Aorta (tissue), 5 donors: ENCODE measurements at regions not wholly inside any gene's neighbourhood (a gene's known extent, or its start where the extent isn't known, plus 50 kb on each side); places are given as distances from the start of the nearest gene placed in this dataset.

ENCODE experiments used
- ATAC-seq: fragments of 200-7000 bp; cut with Tn5 transposase; one replicate; pipeline ENCODE4 v1.9.1; 2022; ENCODE audit warnings: moderate library complexity; ENCODE audit not compliant: low FRiP score
- DNase-seq, 2 donors: peaks; one replicate each; pipeline ENCODE4 v3.0.0-alpha.2; 2020
- H3K27ac ChIP-seq, 2 donors: one replicate each; pipeline ENCODE4 v1.5.1; 2013; ENCODE audit warnings: low read length in 2 of 2, mild to moderate bottlenecking in 2 of 2, moderate library complexity in 2 of 2, control low read depth in 1 of 2, inconsistent platforms in 1 of 2, low read depth in 1 of 2
- H3K27me3 ChIP-seq, 2 donors: one replicate each; pipeline ENCODE4 v1.6.1; 2013; ENCODE audit warnings: control low read depth in 1 of 2, low read length in 1 of 2, mild to moderate bottlenecking in 1 of 2, moderate library complexity in 1 of 2; ENCODE audit not compliant: insufficient read depth in 2 of 2, control insufficient read depth in 1 of 2
- H3K36me3 ChIP-seq, 2 donors: one replicate each; pipeline ENCODE4 v1.6.1; 2013; ENCODE audit warnings: control low read depth in 1 of 2, low read length in 1 of 2, mild to moderate bottlenecking in 1 of 2; ENCODE audit not compliant: insufficient read depth in 2 of 2, control insufficient read depth in 1 of 2
- H3K4me1 ChIP-seq, 2 donors: one replicate each; pipeline ENCODE4 v1.6.1; 2013; ENCODE audit warnings: low read length in 2 of 2, control low read depth in 1 of 2, mild to moderate bottlenecking in 1 of 2, moderate library complexity in 1 of 2; ENCODE audit not compliant: insufficient read depth in 2 of 2, control insufficient read depth in 1 of 2
- H3K4me3 ChIP-seq, 2 donors: one replicate each; pipeline ENCODE4 v1.5.1; 2013; ENCODE audit warnings: low read length in 2 of 2, control low read depth in 1 of 2, mild to moderate bottlenecking in 1 of 2
- H3K9me3 ChIP-seq: one replicate; pipeline ENCODE4 v1.6.1; 2013; ENCODE audit warnings: mild to moderate bottlenecking, low read length; ENCODE audit not compliant: control insufficient read depth
- WGBS, 2 donors: extraction: QIAGEN DNeasy Blood & Tissue Kit; methylation state at CpG; one replicate each; pipeline ENCODE4 v1.1.7; 2013; 5-methylcytosine and 5-hydroxymethylcytosine counted together
- intact Hi-C, 2 donors: fragments of 100-400 bp; cut with DNase I; formaldehyde crosslinking; loops; one replicate each; pipeline versions ENCODE4 v1.14.2 to v1.15.0; 2022
- donor health status: healthy with polysubstance abuse.
- donor health status: Bipolar disorder and iron deficiency.
- donor health status: DM: no; HTN: no; CAD: no.
- donor health status: DM: no; HTN: no; CAD: no.
- donor health status: DM: yes; HTN: yes; CAD: no.

DNA sequence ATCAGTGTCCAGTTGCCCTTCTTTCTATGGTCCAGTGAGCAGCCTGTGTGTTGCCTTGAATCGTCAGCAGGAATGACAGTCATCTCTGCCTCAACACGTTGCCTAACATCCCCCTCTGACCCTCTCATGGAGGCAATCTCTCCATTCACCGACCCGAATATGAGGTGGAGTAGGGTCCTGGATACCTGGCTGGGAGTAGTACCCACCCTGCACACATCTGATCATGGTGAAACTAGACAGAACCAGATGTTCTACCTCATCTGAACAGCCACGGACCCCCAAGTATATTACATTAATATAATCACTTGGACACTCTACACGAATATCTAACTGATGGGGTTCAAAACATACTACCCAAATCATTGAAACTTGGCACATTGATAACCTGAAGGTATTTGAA is 77.0 kb upstream of the COL21A1 start:
- H3K27ac ChIP-seq: no peak overlapping the region
- no peaks in the 10 kb centered on the region for H3K27me3 ChIP-seq
- ATAC-seq (no peak), DNase-seq (no peak)
- no peak overlapping the region for H3K4me3 ChIP-seq
- WGBS, 2 donors: 41 to 42% methylated on average over 6 of the region's 6 CpGs
- no peaks in the 10 kb centered on the region for H3K4me1 ChIP-seq
- no peaks in the 10 kb centered on the region for H3K9me3 ChIP-seq
- intact Hi-C loops: no loop called here
- no peaks in the 10 kb centered on the region for H3K36me3 ChIP-seq

DNA sequence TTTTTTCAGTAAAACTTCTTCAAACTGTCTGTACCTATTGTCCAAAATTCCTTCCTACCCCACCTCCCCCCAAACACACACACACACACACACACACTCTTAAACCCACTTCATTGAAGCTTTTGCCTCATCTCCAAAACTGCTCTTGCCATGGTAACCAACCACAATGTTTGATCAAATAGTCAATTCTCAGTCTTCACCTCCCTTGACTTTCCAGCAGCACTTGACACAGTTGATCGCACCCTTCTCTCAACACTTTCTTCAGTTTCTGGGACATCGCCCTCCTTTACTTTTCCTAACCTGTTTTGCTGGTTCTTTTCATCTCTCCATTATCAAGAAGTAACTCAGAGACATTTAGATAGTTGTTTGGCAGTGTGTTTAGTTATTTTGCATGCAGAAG is 71.5 kb upstream of the COL21A1 start:
- intact Hi-C loops: no loop called here
- ATAC-seq (no peak), DNase-seq (no peak)
- H3K27ac ChIP-seq: no peak overlapping the region
- H3K4me1 ChIP-seq: no peaks in the 10 kb centered on the region
- H3K27me3 ChIP-seq: no peaks in the 10 kb centered on the region
- H3K4me3 ChIP-seq: no peak overlapping the region
- 94 to 98% methylated on average over 2 of the region's 2 CpGs for WGBS, 2 donors
- H3K9me3 ChIP-seq: no peaks in the 10 kb centered on the region
- no peaks in the 10 kb centered on the region for H3K36me3 ChIP-seq

DNA sequence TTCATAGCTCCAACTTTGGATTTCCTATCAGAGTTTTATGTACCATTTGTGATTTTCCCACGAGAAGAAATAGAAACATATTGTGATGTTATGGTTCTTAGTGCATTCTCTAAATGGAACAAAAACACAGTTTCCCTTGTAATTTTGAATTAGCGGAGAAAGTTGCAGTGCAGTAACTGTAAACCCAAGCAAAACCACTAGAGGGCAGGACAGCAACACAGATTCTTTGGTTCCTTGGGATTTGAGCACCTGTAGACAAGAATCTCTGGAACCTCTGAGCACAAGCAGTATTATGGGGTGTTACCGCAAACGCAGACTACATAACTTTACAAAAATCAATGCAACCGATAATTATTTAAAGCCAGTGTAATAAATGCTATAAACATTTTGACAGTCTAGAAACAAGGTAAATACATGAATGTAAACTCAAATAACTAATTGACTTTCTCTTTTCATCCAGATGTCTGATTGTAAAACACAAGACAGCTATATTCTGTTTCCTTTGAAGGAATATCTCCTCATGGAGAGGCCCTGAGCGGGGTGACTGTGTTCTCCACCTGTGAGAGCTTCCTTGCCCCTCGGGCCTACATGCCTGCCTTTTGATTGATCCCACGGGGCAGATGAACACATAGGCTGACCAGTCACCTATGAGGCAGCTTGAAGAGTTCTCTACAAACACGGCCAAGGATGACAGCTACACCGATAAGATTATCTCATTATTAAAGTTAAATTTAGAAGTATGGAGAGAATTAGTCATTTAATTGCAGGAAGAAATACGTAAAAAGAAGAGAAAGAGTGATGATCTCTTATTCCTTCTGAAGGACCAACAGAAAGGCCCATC is 67.5 kb upstream of the COL21A1 start:
- ATAC-seq (no peak), DNase-seq (no peak)
- Histone ChIP-seq H3K27me3 (no peaks in the 10 kb centered on the region), H3K9me3 (no peaks in the 10 kb centered on the region), H3K36me3 (no peaks in the 10 kb centered on the region), H3K4me1 (no peaks in the 10 kb centered on the region), H3K27ac (no peak overlapping the region), H3K4me3 (no peak overlapping the region)
- intact Hi-C loops: no loop called here
- WGBS, 2 donors: 63 to 66% methylated on average over 11 of the region's 11 CpGs

DNA sequence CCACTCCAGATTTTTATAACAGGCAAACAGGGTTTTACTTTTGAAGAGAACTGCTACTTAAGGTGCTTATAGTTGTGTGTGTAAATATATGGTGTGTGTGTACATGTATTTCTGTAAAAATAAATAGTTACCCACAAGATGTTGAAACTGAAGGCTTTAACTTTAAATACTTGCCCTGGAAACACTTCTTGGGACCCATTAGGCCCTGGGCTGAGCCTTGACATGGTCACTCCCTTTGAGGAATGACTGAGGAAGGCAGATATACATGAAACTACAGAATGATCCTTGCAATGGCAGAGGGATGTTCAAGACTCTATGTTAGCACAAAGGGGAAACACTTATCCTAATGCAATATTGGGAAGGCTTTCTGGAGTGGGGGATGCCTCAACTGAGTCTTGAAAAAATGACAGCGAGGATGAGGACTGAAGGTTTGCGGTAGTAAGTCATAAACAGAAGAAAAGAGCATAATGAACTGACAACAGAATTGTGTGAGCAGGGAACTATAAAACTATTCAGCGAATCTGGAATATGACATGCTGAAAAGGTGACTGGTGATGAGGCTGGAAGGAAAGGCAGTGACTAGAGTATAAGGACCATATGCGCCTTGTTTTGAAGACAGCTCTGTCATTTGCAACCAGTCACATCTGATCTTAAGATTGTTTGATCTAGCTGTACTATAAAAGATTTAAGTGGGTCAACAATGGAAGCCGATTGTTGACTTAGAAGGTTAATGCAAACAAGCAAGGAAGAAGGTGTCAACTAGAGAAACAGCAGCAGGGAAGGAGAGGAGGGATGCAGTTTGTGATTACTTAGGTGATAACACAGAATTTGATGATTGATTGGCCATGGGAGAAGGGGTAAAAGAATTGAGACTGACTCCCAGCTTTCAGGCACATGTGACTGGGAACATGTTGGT is 64.4 kb upstream of the COL21A1 start:
- no peak for DNase-seq
- no peaks in the 10 kb centered on the region for H3K36me3 ChIP-seq
- H3K27me3 ChIP-seq: no peaks in the 10 kb centered on the region
- no peak overlapping the region for H3K27ac ChIP-seq
- no peak overlapping the region for H3K4me3 ChIP-seq
- no peak for ATAC-seq
- no peaks in the 10 kb centered on the region for H3K9me3 ChIP-seq
- H3K4me1 ChIP-seq: no peaks in the 10 kb centered on the region
- 89 to 90% methylated on average over 5 of the region's 5 CpGs for whole genome bisulfite sequencing, 2 donors
- intact Hi-C loops: no loop called here

DNA sequence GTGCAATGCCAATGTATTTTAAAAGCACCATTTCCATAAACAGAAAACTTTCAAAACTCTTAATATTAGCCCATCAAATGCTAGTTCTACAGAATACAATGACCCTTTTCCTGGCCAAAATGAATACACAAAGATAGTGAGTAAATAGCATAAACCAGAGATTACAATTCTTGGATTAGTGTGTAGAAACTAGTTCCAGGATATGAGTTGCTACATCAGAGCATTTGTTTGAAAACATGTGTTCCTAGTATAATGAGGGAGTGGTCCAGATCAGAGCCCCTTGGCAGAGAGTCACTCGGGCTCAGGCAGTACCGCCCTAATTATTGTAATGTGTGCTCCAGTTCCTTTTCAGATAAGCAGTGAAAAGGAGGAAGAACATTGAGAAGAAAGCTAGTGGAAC is 63.7 kb upstream of the COL21A1 start:
- Histone ChIP-seq H3K27ac (no peak overlapping the region), H3K36me3 (no peaks in the 10 kb centered on the region), H3K4me3 (no peak overlapping the region), H3K4me1 (no peaks in the 10 kb centered on the region), H3K9me3 (no peaks in the 10 kb centered on the region), H3K27me3 (no peaks in the 10 kb centered on the region)
- no peak for DNase-seq
- peak; percentile 71 for ATAC-seq
- intact Hi-C loops: no loop called here
- 53 to 68% methylated on average over 2 of the region's 2 CpGs for WGBS, 2 donors

DNA sequence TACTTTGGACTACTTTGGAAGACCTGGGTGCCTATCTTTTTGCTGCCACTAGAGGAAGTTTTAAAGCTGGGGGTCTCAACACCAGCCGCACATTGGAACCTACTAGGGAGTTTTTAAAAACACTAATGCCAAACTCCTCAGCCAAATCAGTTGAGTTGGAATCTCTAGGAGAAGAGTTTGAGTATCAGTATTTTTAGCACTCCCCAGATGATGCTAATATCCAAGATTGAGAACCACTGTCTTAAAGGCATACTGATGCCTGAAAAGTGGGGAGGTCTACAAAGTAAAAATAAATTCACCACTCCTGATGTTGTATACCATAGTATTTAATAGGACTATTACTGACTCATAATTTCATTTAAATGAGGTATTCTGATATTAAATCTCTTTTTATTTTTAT is 62.9 kb upstream of the COL21A1 start:
- no peak overlapping the region for H3K4me3 ChIP-seq
- intact Hi-C loops: no loop called here
- H3K4me1 ChIP-seq: no peaks in the 10 kb centered on the region
- ATAC-seq (no peak), DNase-seq (no peak)
- no peak overlapping the region for H3K27ac ChIP-seq
- no peaks in the 10 kb centered on the region for H3K36me3 ChIP-seq
- no peaks in the 10 kb centered on the region for H3K27me3 ChIP-seq
- 62 to 83% methylated on average over 1 of the region's 1 CpG for WGBS, 2 donors
- no peaks in the 10 kb centered on the region for H3K9me3 ChIP-seq

DNA sequence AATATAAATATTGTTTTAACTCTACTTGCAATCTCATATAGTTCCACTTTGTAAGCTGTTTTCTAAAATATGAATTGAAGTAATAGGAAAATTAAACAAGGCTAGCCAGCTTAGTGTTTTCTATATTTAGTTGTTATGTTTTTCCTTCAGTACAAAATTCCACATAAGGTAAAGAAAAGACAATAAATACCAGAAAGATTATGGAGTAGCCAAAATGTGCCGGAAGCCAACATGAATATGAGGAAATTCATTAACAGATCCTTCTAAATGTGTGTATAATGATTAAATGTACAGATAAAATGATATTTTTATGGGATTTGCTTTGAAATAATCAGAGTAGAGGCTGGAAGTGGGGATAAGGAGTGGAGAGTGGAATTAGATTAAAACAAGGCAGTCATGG is 52.5 kb upstream of the COL21A1 start:
- 13 to 17% methylated on average over 1 of the region's 1 CpG for WGBS, 2 donors
- Histone ChIP-seq H3K4me1 (no peaks in the 10 kb centered on the region), H3K9me3 (no peaks in the 10 kb centered on the region), H3K27me3 (no peaks in the 10 kb centered on the region), H3K27ac (no peak overlapping the region), H3K36me3 (no peaks in the 10 kb centered on the region), H3K4me3 (no peak overlapping the region)
- intact Hi-C loops: no loop called here
- ATAC-seq (no peak), DNase-seq (no peak)

DNA sequence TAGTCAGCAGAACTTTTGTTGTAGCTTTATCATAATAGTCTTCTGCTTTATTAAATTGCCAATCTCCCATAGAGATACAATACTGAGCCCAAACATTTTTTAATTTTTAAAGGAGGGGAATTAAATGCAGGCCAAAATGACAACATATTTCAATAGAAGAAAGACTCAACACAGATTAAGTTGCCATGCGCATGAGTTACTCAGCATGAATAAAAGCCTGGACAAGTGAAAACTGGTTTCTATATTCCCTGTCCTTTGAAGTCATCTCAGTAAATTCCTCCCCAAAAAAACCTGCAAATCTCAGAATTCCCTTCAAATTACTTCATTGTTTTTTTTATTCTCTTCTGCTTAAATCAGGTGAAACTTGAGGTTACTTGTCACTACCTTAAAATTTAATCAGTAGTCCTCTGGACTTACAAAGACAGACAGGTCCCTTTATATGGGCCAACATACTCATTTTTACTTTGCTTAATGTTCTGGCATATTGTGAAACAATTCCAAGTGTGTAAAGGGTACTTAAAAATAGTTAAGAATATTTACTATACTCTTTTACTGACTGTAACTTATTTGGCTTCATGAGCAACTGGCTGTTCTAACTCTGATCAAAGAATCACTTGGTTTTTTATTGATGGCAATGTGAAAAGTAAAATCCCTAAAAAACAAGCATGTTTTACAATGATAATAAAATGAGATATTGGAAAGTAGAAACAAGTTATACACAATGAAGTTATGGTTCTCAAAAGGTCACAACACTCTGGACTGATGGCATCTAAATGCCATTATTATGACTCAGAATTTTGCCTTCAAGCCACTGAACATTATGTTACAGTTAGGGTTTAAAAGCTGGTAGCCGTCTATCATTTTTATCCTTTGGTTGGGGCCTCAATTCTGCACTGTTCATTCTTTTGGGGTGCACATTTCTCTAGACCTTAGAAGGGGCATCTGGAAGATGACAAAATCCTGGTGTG is 49.9 kb upstream of the COL21A1 start:
- H3K4me3 ChIP-seq: no peak overlapping the region
- no peaks in the 10 kb centered on the region for H3K9me3 ChIP-seq
- H3K27me3 ChIP-seq: no peaks in the 10 kb centered on the region
- H3K4me1 ChIP-seq: no peaks in the 10 kb centered on the region
- H3K36me3 ChIP-seq: no peaks in the 10 kb centered on the region
- 54 to 64% methylated on average over 2 of the region's 2 CpGs for WGBS, 2 donors
- intact Hi-C loops: no loop called here
- no peak for ATAC-seq
- no peak for DNase-seq
- no peak overlapping the region for H3K27ac ChIP-seq
